ENCODE measurements at regions not wholly inside any gene's neighbourhood (a gene's known extent, or its start where the extent isn't known, plus 50 kb on each side); places are given as distances from the start of the nearest gene placed in this dataset.
"Not testable (repeated sequence)": the region's sequence is repeated elsewhere in the genome, so short reads cannot be mapped to it uniquely, and the experiment has no call there.

GRCh38 chr1:43039228-43040055, 80.8 kb upstream of the SLC2A1 start:
- DNase-seq, result no peak

DNA sequence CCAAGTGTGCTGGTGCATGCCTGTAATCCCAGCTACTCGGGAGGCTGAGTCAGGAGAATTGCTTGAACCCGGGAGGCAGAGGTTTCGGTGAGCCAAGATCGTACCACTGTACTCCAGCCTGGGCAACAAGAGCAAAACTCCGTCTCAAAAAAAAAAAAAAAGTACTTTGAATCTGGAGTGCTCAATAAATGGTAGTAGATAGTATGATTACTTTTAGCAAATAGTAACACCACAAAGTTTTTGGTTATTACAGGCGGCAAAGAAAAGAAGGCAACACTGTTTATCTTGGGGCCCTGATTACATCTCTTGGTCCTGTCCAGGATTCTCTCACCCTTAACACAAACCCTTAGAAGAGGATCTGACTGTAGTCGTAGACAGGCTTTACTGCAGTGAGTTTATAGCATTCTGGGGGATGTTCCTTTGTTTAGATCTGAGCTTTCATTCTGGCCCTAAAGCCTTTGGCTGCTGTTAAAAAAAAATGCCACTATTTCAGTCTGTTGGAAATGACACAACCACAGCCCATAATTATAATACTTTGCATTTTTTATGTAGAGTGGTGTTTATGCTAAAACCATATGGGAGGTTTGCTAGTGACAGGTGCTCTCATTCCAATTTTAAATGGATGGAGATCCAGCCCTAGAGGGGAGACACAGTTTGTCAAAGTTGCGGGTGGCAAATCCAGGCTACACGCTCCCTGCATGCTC, 79.7 kb upstream of the SLC2A1 start:
- no peak for DNase-seq

DNA sequence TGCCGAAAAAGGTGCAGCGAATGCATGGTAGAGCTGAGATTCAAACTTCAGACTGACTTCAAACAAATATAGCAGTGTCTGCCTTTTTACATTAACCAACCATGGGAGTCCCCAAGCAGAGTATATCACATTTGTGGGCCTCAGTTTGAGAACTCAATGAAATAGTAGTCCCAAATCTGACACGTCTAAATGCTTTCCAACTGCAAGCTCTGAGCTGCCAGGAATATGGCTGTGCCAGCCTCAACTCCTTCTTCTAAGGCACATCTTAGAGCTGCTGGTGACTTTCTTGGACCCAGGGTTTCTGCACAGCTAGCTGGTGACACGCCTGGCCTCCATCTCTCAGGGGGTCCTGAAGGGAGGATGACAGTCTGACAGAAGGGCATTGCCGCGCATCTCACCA, 78.8 kb upstream of the SLC2A1 start:
- DNase-seq, result no peak

- DNase-seq, result no peak
Observed at GRCh38 chr1:43036932-43037331, 78.3 kb upstream of the SLC2A1 start.

DNA sequence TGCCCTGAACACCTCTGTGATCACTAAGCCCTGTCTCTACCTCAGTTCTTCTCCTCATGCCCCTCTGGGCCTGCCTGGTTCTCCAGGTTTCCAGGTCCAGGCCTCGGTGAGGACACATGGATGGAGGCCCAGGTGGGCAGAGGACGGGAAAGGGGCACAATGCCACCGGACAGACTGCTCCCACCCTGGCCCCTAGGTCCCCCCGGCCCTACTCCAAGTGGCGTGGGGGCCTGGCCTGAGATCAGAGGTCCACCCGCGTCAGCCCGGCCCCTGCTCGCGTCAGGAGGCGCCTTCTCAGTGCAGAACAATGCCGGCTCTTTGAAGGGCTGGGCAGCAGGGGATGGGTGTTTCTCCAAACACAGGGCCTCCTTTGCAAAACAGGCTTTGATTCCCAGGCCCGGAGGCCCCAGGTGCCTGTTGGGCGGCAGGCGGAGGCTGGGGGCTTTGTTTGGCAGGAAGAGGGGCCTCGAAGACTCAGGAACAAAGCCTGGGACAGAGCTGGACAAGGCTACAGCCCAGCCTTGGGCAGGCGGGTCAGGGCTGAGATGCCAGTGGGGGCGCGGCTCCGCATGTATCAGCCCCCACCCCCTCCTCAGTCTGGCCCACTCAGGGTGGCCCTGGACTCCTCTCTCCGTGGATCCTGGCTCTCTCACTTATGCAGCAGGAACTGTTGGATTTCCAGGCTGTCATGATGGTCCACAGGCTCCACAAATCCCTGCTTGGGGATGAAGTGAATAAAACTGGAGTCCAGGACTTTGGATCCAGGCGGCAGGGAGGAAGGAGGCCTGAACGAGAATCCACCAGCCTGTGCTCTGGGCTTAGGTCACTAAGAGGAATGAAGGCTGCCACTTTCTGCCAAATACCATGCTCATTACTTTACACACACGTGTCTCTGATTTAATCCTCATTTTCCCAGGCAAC, 77.4 kb upstream of the SLC2A1 start:
- no peak for DNase-seq

DNA sequence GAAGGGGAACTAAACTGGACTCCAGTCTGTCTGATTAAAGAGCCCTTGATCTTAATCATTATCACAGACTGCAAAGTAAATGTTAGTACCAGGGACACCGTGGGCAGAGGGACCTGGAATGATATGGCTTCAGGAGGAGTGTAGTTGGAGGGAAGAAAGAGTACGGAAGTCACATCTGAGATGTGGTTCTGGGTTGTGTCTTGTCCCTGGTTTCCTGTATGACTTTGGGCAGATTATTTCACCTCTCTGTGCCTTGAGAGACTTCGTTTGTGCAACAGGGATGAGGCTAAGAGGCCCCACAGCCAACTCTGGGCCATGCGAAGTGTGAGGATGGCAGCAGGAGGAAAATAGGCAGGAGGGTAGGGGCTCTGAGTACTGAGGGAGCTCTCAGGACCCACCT, 76.1 kb upstream of the SLC2A1 start:
- DNase-seq, result no peak

GRCh38 chr1:43034195-43034658, 75.6 kb upstream of the SLC2A1 start:
- DNase-seq, result no peak

DNA sequence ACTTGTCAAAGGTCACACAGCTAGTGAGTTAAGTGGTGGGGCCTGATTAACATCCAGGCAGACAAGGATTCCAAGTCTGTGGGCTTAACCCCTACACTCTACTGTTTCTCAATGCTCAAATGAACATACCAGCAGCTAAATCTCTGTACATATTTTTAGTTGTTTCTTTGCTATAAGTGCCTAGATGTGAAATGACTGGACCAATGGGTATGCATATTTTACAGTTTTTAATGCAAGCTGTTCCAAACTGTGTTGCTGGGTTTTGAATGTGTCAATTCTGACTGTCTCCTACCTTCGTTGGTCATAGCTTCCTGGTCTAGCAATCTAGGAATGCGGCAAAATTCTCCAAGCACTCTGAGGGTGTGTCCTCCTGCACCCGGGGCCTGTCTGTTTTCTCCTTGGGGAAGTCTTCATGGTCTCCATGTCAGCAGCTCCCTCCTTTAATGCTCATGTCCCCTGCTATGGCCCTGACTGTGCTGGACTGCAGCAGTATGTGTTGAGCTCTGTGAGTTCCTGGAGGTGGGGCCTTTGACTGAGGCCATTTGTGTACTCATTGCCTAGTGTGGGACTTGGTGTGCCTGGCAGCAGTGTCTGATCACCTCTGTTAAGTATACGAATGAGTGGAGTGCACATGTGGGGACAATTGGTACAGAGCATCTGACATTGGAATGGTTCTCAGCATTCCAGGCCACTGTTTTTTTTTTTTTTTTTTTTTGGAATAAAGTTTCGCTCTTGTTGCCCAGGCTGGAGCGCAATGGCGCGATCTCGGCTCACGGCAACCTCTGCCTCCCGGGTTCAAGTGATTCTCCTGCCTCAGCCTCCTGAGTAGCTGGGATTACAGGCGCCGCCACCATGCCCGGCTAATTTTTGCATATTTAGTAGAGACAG, 72.9 kb upstream of the SLC2A1 start:
- DNase-seq, result no peak

DNA sequence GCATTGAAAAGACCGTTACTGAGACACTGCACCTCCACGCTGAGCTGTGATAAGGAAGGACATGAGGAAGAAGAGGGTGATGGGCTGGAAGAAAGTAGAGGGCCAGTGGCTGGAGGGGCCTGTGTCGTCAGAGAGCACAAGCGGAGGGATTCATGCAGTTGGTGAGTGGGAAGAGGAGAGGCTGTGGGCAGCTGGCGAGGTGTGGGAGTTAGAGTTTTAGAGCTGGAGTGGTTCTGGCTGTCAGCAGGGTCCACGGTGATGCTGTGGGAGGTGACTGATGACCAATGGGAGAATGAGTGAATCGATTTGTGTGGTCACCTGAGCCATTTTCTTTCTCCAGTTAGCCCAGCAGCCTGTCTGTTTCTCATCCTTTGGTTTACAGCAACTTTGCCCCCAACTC, 66.2 kb upstream of the SLC2A1 start:
- no peak for DNase-seq

- no peak for DNase-seq
Observed at GRCh38 chr1:43021547-43022474, 63.1 kb upstream of the SLC2A1 start.

DNA sequence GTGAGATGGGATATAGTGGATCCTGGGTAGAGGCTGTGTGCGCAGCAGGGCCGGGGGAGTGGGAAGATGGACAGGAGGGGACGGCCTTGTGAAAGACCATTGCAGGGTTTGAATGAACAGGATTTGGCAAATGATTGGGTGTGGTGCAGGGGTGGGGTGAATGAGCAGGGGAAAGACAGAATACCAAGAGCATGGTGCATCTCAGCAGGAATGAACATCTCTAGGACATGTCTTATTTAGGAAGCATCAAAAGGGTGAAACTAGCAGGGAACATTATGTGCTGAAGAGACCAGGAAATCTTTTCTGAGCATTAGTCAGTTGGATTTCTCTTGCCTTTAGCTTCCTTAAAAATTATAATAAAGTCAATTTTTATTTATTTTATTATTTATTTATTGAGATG, 60.6 kb upstream of the SLC2A1 start:
- no peak for DNase-seq

GRCh38 chr1:43018121-43018520, 59.5 kb upstream of the SLC2A1 start:
- no peak for DNase-seq

GRCh38 chr1:43015269-43015668, 56.6 kb upstream of the SLC2A1 start:
- no peak for DNase-seq

DNA sequence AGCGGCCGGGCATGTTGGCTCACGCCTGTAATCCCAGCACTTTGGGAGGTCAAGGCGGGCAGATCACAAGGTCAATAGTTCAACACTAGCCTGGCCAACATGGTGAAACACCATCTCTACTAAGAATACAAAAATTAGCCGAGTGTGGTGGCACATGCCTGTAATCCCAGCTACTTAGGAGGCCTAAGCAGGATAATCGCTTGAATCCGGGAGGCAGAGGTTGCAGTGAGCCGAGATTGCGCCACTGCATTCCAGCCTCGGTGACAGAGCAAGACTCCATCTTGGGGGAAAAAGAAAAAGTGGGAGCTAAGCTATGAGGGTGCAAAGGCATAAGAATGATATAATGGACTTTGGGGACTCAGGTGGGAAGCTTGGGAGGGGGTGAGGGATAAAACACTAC, 55.9 kb upstream of the SLC2A1 start:
- not testable (repeated sequence) for DNase-seq

GRCh38 chr1:43011020-43011419, 52.4 kb upstream of the SLC2A1 start:
- no peak for DNase-seq

DNA sequence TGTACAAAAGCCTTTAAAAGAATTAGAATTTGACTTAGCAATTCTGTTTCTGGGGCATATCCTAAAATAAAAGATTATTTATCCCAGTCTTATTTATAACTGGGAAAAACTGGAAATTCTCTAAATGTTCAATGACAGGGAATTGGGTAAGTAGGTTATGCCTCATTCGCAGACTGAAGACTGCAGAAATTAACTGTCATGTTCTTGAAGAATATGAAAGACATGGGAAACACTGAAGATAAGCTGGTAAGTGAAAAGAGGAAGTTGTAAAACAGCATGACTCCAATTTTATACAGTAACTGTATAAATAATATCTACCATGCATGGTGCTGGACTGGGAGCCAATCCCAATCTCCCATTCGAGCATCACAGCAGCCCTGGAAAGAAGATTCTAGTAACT, 50.6 kb upstream of the SLC2A1 start:
- no peak for DNase-seq

DNA sequence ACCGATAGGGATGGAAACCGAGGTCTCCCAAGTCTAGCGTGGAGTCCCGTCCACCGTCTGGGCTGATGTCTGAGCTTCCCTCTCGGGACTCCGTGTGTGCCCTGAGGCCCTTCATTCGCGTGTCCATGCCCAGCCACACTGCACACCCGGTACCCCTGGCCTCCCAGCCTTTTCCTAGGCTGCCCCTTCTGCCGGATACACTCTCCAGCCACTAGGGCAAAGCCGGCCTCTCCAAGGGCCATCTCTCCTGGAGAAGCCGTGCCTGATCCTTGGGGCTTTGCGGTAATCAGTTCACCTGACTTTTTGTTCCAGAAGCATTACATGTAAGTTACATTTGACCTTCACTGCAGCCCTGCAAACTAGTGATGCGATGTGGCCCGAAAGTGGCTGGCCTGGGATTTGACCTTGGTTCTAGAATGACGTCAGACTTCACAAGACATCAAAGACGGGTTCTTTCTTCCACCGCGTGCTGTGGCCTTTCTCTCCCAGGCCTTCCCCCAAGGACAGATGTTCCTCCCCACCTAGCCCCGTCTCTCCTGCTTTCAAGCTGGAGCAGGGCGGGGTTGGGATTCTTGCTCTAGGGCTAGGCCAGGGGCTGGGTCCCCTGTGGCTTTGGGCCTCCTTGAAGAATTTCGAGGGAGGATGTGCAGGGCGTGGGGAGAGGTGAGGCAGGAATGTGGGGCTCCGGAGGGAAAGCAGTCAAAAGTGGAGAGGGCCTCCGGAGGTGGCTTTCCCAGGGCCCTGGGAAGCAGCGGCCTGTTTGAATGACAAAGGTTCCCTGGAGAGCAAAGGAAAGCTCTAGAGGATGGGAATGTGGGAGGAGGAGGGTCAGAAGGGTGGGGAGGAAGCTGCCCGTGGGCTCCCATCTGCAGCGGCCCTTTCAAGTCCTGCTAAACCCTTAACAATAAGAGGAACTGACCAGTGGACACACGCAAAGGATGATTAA, 49.7 kb upstream of the SLC2A1 start:
- DNase-seq, result no peak

Data from activated effector memory CD4-positive, alpha-beta T cell treated with Interleukin-2 at 50 U/mL for 16 hours (primary cell).